Endodermal cell (in vitro differentiated cells): ENCODE measurements at regions not wholly inside any gene's neighbourhood (a gene's known extent, or its start where the extent isn't known, plus 50 kb on each side); places are given as distances from the start of the nearest gene placed in this dataset.

ENCODE experiments used
- DNase-seq: peaks from one replicate; pipeline ENCODE4 v3.0.0-alpha.2; 2017
- H3K27ac ChIP-seq: 2 replicates; pipeline ENCODE4 v1.5.1; 2013; ENCODE audit warnings: mild to moderate bottlenecking, low read depth, low read length, moderate library complexity
- H3K27me3 ChIP-seq: 2 replicates; pipeline ENCODE4 v1.6.1; 2013; ENCODE audit warnings: mild to moderate bottlenecking, low read length, moderate library complexity; ENCODE audit not compliant: insufficient read depth, control insufficient read depth, poor library complexity, severe bottlenecking
- H3K36me3 ChIP-seq: 2 replicates; pipeline ENCODE4 v1.7.0; 2013; ENCODE audit warnings: mild to moderate bottlenecking, low read length, moderate library complexity; ENCODE audit not compliant: control insufficient read depth, insufficient read depth
- H3K4me1 ChIP-seq: one replicate; pipeline ENCODE4 v1.7.0; 2013; ENCODE audit warnings: low read length; ENCODE audit not compliant: control insufficient read depth, insufficient read depth
- H3K4me3 ChIP-seq: 2 replicates; pipeline ENCODE4 v1.5.1; 2013; ENCODE audit warnings: mild to moderate bottlenecking, low read length, moderate library complexity
- H3K9ac ChIP-seq: 2 replicates; pipeline ENCODE4 v1.6.1; 2013; ENCODE audit warnings: mild to moderate bottlenecking, low read length, moderate library complexity; ENCODE audit not compliant: poor library complexity, severe bottlenecking; ENCODE audit errors: extremely low read depth
- H3K9me3 ChIP-seq: 2 replicates; pipeline ENCODE4 v1.6.1; 2013; ENCODE audit warnings: mild to moderate bottlenecking, low read length, moderate library complexity; ENCODE audit not compliant: control insufficient read depth
- H3K27ac Mint-ChIP-seq: 2 replicates; pipeline ENCODE4 v1.8.0; 2020; ENCODE audit warnings: mixed read lengths
- H3K27me3 Mint-ChIP-seq: 2 replicates; pipeline ENCODE4 v1.8.0; 2021; ENCODE audit warnings: mild to moderate bottlenecking, mixed read lengths; ENCODE audit not compliant: insufficient read depth
- H3K36me3 Mint-ChIP-seq: 2 replicates; pipeline ENCODE4 v1.8.0; 2020; ENCODE audit warnings: low read depth, mixed read lengths
- H3K4me1 Mint-ChIP-seq: 2 replicates; pipeline ENCODE4 v1.8.0; 2020; ENCODE audit warnings: mixed read lengths
- H3K4me3 Mint-ChIP-seq: 2 replicates; pipeline ENCODE4 v1.8.0; 2020; ENCODE audit warnings: mild to moderate bottlenecking, moderate library complexity, mixed read lengths
- H3K9me3 Mint-ChIP-seq: 2 replicates; pipeline ENCODE4 v1.8.0; 2020; ENCODE audit warnings: mild to moderate bottlenecking, mixed read lengths
- WGBS, 2 experiments: methylation state at CpG; one replicate each; pipeline versions ENCODE4 v1.1.5 to v1.1.7; 2013; ENCODE audit warnings: missing lambda C conversion rate in 2 of 2, mixed read lengths in 1 of 2; ENCODE audit not compliant: insufficient coverage in 1 of 2, insufficient read length in 1 of 2; 5-methylcytosine and 5-hydroxymethylcytosine counted together
- TF ChIP-seq, protein P1 (sequence below): fragments of 200-600 bp; sonication (generic); conservative IDR thresholded peaks from 2 replicates; pipeline ENCODE4 v1.5.0; 2021; ENCODE audit warnings: antibody characterized with exemption, mild to moderate bottlenecking

DNA sequence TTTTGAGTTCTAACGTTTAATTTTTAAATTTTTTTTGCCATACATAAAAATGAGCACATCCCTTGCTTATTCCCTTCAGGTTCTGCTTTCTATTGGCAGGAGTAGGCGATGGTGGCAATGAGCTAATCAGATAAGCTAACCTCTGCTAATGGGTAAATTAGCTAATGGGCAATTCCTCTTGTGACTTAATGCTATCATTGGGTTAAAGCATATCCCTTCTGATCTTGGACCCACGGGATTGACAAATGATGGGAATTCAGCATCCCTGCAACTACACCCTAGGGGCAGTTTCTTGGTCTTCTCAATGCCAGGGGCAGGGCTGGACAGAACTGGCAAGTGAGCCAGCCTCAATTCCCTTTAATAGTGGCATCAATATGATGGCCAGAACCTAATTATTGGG is 70.2 kb upstream of the IL12B start:
- Mint-ChIP-seq H3K4me3 (no peak overlapping the region), H3K27me3 (no peaks in the 10 kb centered on the region), H3K36me3 (no peaks in the 10 kb centered on the region), H3K4me1 (peaks cover 2% of the 10 kb centered on the region), H3K9me3 (no peaks in the 10 kb centered on the region), H3K27ac (no peak overlapping the region)
- no peaks in the 10 kb centered on the region for H3K36me3 ChIP-seq
- H3K9me3 ChIP-seq = no peaks in the 10 kb centered on the region
- H3K27me3 ChIP-seq = no peaks in the 10 kb centered on the region
- WGBS, 2 experiments = 85 to 90% methylated on average over 2 to 3 of the region's 3 CpGs
- no peak overlapping the region for H3K4me3 ChIP-seq
- no peak overlapping the region for H3K27ac ChIP-seq
- H3K4me1 ChIP-seq = no peaks in the 10 kb centered on the region
- TF ChIP-seq, protein P1, sequence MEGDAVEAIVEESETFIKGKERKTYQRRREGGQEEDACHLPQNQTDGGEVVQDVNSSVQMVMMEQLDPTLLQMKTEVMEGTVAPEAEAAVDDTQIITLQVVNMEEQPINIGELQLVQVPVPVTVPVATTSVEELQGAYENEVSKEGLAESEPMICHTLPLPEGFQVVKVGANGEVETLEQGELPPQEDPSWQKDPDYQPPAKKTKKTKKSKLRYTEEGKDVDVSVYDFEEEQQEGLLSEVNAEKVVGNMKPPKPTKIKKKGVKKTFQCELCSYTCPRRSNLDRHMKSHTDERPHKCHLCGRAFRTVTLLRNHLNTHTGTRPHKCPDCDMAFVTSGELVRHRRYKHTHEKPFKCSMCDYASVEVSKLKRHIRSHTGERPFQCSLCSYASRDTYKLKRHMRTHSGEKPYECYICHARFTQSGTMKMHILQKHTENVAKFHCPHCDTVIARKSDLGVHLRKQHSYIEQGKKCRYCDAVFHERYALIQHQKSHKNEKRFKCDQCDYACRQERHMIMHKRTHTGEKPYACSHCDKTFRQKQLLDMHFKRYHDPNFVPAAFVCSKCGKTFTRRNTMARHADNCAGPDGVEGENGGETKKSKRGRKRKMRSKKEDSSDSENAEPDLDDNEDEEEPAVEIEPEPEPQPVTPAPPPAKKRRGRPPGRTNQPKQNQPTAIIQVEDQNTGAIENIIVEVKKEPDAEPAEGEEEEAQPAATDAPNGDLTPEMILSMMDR = no peak
- H3K9ac ChIP-seq = no peak overlapping the region
- no peak for DNase-seq

DNA sequence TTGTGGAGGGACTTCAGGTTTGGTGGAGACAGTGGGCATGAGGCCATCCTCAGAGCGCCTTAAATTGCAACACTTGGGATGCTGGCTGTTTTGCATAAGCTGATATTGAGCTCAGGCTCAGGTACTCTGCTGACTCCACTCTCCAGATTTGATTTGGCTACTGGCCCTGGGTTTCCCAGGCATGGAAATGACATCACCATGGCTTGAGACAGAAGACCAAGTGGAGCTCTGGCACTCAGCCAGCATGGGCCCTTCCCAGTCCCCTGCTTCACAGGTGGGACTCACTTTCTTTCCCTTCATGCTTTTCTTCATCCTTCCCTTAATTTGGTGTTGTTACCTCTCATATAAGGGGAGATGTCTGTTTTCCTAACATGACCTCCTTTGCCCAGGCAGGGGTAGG is 72.0 kb upstream of the IL12B start:
- 88 to 96% methylated on average over 1 of the region's 1 CpG for WGBS, 2 experiments
- Mint-ChIP-seq H3K27ac (no peak overlapping the region), H3K27me3 (no peaks in the 10 kb centered on the region), H3K4me3 (no peak overlapping the region), H3K36me3 (no peaks in the 10 kb centered on the region), H3K4me1 (peaks cover 2% of the 10 kb centered on the region), H3K9me3 (no peaks in the 10 kb centered on the region)
- TF ChIP-seq, protein P1 = no peak
- Histone ChIP-seq H3K9me3 (no peaks in the 10 kb centered on the region), H3K27ac (no peak overlapping the region), H3K27me3 (no peaks in the 10 kb centered on the region), H3K9ac (no peak overlapping the region), H3K4me3 (no peak overlapping the region), H3K36me3 (no peaks in the 10 kb centered on the region), H3K4me1 (no peaks in the 10 kb centered on the region)
- no peak for DNase-seq

DNA sequence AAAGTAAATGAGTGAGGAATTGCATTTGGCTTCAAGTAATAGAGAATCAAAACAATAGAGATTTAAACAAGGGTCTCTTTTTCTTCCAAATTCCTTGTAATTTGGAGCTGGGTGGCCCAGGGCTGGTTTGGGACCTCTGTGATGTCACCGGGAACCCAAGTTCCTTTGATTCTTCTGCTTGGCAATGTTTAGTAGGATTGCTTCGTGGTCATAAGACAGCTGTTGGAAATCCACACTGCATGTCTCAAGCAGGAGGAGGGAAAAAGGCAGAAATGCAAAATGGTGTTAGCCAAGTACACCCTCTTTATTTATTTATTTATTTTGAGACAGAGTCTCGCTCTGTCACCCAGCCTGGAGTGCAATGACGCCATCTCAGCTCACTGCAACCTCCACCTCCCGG is 72.6 kb upstream of the IL12B start:
- no peak overlapping the region for H3K27ac ChIP-seq

More for the DNA sequence above, 72.6 kb upstream of the IL12B start:
- no peaks in the 10 kb centered on the region for H3K36me3 Mint-ChIP-seq
- Histone ChIP-seq H3K4me3 (no peak overlapping the region), H3K4me1 (no peaks in the 10 kb centered on the region), H3K27me3 (no peaks in the 10 kb centered on the region), H3K9me3 (no peaks in the 10 kb centered on the region), H3K9ac (no peak overlapping the region), H3K36me3 (no peaks in the 10 kb centered on the region)
- no peak overlapping the region for H3K4me3 Mint-ChIP-seq
- 97 to 100% methylated on average over 1 to 5 of the region's 5 CpGs for WGBS, 2 experiments
- H3K4me1 Mint-ChIP-seq = peaks cover 6% of the 10 kb centered on the region
- H3K27ac Mint-ChIP-seq = no peak overlapping the region
- H3K27me3 Mint-ChIP-seq = no peaks in the 10 kb centered on the region
- H3K9me3 Mint-ChIP-seq = no peaks in the 10 kb centered on the region
- TF ChIP-seq, protein P1 = no peak
- DNase-seq = no peak
